ENCODE measurements at regions not wholly inside any gene's neighbourhood (a gene's known extent, or its start where the extent isn't known, plus 50 kb on each side); places are given as distances from the start of the nearest gene placed in this dataset.
A peak's percentile ranks its signal among the peaks of the same experiment; 100 is the strongest.

GRCh38 chr3:194038960-194039359 is 97.0 kb upstream of the HES1 start:
- in situ Hi-C loops (cut with HindIII; ENCODE audit: low sequenced_read_pairs): no loop called here
- no peak for DNase-seq (ENCODE audit: low read depth, low spot score)
- TF ChIP-seq CTCF (IDR thresholded peaks at IDR 0.05; ENCODE audit: low read depth, low read length): no peak
- H3K4me3 ChIP-seq (ENCODE audit: low read depth, low read length): no peak overlapping the region

- in situ Hi-C loops (cut with HindIII; ENCODE audit: low sequenced_read_pairs): no loop called here
- no peak for DNase-seq (ENCODE audit: low read depth, low spot score)
- TF ChIP-seq CTCF (IDR thresholded peaks at IDR 0.05; ENCODE audit: low read depth, low read length): no peak
- H3K4me3 ChIP-seq (ENCODE audit: low read depth, low read length): no peak overlapping the region
Observed at GRCh38 chr3:194040516-194041273, 95.3 kb upstream of the HES1 start.

DNA sequence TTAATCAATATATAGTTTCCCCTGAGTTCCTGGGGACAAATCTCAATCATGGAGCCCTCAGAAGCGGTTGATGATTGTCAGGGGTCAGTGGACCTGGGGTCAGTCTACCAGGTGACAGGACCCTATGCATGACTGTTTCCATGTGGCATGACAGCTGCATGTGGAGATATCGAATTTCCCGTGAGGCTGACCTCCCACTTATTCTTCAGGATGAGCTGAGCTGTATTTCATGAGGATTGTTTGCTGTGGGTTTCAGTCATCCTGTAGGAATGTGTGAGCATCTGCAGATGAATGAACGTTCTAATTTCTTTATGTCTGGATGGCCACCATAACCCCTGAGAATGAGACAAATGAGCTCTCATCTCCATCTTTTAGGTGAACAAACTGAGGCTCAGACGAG is 93.0 kb upstream of the HES1 start:
- TF ChIP-seq CTCF (IDR thresholded peaks at IDR 0.05; ENCODE audit: low read depth, low read length): no peak

DNA sequence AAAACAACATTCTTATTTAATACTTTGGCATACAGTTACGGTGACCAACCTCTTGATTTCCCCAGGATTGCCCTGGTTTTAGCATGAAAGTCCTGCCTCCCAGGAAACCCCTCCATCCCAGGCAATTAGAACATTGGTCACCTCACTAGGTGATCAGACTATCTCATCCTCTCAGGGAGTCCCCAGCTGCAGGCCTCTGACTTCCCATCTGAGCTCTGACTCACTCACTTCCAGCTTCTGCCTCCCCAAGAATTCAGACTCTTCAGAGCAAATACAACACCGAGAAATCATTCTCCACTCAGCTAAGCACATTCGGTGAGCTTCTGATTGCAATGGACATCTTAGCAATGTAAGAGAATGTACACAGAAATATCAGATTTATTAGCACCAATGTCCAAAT is 92.4 kb upstream of the HES1 start:
- H3K4me3 ChIP-seq (ENCODE audit: low read depth, low read length): no peak overlapping the region
- peak; percentile 77 for DNase-seq (ENCODE audit: low read depth, low spot score)
- TF ChIP-seq CTCF (IDR thresholded peaks at IDR 0.05; ENCODE audit: low read depth, low read length): no peak
- in situ Hi-C loops (cut with HindIII; ENCODE audit: low sequenced_read_pairs): no loop called here

More for the DNA sequence above, 93.0 kb upstream of the HES1 start:
- H3K4me3 ChIP-seq (ENCODE audit: low read depth, low read length): no peak overlapping the region
- DNase-seq (ENCODE audit: low read depth, low spot score): peak; percentile 60
- in situ Hi-C loops (cut with HindIII; ENCODE audit: low sequenced_read_pairs): no loop called here

GRCh38 chr3:194045289-194045688 is 90.7 kb upstream of the HES1 start:
- no peak overlapping the region for H3K4me3 ChIP-seq (ENCODE audit: low read depth, low read length)
- no peak for TF ChIP-seq CTCF (IDR thresholded peaks at IDR 0.05; ENCODE audit: low read depth, low read length)
- in situ Hi-C loops (cut with HindIII; ENCODE audit: low sequenced_read_pairs): no loop called here
- no peak for DNase-seq (ENCODE audit: low read depth, low spot score)

GRCh38 chr3:194045919-194046318 is 90.0 kb upstream of the HES1 start:
- DNase-seq (ENCODE audit: low read depth, low spot score): no peak
- in situ Hi-C loops (cut with HindIII; ENCODE audit: low sequenced_read_pairs): no loop called here
- H3K4me3 ChIP-seq (ENCODE audit: low read depth, low read length): no peak overlapping the region
- no peak for TF ChIP-seq CTCF (IDR thresholded peaks at IDR 0.05; ENCODE audit: low read depth, low read length)

Measured in astrocyte of the spinal cord (primary cell).